AG10803 (cell line): ENCODE measurements at regions not wholly inside any gene's neighbourhood (a gene's known extent, or its start where the extent isn't known, plus 50 kb on each side); places are given as distances from the start of the nearest gene placed in this dataset.
"Not testable (repeated sequence)": the region's sequence is repeated elsewhere in the genome, so short reads cannot be mapped to it uniquely, and the experiment has no call there.

Experiments used
- DNase-seq: peaks from one replicate; pipeline ENCODE4 v3.0.0; 2010; ENCODE audit warnings: low read depth
- H3K4me3 ChIP-seq: 2 replicates; pipeline ENCODE4 v1.5.1; 2011; ENCODE audit warnings: mild to moderate bottlenecking, low read length, control low read depth
- TF ChIP-seq, protein P1 (sequence below): conservative IDR thresholded peaks from 2 replicates; pipeline ENCODE4 v1.5.1; 2011; ENCODE audit warnings: mild to moderate bottlenecking, low read length, control low read depth, inconsistent platforms

DNA sequence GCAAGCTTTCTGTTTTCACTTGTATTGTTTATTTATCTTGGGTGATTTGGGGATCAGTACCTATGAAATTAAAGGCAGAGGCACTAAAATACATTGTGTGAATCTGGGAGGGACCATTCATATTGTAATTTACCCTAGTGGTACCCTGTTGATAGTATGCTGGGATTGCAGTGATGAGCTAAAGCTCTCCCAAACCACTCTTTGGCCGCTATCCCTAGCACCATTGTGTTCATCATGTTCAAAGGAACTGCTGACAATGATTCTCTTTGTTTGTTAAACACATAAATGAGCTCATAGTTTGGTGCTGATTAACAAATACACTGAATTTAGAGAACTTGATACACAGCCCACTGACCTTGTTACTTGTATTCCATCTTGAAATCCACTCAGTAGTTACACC, 1469.8 kb downstream of the CDH11 start:
- TF ChIP-seq, protein P1, sequence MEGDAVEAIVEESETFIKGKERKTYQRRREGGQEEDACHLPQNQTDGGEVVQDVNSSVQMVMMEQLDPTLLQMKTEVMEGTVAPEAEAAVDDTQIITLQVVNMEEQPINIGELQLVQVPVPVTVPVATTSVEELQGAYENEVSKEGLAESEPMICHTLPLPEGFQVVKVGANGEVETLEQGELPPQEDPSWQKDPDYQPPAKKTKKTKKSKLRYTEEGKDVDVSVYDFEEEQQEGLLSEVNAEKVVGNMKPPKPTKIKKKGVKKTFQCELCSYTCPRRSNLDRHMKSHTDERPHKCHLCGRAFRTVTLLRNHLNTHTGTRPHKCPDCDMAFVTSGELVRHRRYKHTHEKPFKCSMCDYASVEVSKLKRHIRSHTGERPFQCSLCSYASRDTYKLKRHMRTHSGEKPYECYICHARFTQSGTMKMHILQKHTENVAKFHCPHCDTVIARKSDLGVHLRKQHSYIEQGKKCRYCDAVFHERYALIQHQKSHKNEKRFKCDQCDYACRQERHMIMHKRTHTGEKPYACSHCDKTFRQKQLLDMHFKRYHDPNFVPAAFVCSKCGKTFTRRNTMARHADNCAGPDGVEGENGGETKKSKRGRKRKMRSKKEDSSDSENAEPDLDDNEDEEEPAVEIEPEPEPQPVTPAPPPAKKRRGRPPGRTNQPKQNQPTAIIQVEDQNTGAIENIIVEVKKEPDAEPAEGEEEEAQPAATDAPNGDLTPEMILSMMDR: no peak
- DNase-seq: no peak
- no peak overlapping the region for H3K4me3 ChIP-seq

DNA sequence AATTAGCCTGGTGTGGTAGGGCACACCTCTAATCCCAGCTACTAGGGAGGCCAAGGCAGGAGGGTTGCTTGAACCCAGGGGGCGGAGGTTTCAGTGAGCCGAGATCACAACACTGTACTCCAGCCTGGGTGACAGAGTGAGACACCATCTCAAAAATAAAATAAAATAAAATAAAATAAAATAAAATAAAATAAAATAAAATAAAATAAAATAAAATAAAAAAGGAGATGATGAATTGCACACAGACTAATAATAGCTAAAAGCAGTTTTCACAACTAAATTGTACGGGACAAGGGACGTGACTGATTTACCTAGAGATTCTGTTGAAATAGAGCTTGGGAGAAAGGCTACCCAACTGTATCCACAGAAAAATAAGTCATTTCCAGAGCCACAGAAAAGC, 1471.3 kb downstream of the CDH11 start:
- no peak for DNase-seq
- TF ChIP-seq, protein P1: no peak
- no peak overlapping the region for H3K4me3 ChIP-seq

DNA sequence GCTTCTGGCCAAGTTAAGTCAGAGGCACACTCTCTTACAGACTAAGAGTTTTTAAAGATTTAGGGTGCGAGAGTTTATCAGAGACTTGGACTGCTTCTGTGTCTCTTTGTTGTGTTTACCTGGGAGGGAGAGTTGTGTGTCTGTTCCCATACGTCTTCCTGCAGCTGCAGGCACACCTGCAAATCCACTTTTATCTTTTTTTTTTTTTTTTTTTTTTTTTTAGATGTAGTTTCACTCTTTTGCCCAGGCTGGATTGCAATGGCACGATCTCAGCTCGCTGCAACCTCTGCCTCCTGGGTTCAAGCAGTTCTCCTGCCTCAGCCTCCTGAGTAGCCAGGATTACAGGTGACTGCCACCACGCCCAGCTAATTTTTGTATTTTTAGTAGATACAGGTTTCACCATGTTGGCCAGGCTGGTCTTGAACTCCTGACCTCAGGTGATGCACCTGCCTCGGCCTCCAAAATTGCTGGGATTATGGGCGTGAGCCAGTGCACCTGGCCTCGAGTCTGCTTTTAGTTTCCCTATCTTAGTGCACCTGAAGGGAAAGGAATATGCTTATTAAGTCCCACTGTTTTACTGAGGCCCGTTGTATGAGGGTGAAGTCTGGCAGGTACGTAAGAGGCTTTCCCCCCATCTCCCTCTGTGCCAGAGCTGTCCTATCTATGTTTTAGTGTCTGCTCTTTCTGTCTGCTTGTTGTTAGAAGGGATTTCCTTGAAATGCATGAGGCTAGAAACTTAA, 1488.0 kb downstream of the CDH11 start:
- DNase-seq, H3K4me3 ChIP-seq: not testable (repeated sequence)

DNA sequence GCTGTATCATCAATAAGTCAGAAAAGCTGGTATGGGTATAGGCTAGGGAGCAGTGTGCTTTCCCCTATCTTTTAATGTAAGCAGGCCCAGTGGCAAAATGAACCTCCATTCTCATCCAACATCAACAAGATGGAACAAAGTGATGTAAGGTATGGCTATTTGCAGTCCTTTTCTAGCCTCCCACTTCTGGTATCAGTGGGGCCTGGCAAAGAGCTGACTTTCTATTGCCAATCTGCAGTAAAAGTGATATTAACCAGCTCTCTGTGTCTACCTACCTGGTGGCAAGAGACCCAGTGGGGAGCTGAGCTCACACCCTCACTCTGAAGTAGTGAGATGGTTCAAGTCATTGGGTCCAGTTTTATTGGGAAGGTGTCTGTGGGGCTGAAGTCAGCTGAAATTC, 1492.6 kb downstream of the CDH11 start:
- TF ChIP-seq, protein P1: no peak
- H3K4me3 ChIP-seq: no peak overlapping the region
- DNase-seq: no peak

DNA sequence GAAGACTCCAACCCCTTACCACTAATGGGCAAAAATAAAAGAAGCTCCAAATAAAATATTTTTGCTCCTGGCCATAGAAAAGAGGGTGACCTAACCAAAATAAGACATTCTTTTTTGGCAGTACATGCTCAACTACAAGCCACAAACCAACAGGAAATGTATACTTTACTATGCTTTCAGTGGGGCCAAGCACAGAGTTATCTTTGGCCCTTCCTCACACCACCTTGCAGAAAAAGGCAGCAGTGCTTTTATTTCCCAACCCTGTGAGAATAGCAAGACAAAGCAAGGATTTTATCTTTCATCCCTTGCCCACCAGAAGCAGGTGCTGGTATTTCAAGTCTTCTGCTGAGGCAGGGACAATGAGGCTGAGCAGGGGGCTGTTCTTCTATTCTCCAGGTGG, 1493.1 kb downstream of the CDH11 start:
- TF ChIP-seq, protein P1: no peak
- no peak overlapping the region for H3K4me3 ChIP-seq
- no peak for DNase-seq

DNA sequence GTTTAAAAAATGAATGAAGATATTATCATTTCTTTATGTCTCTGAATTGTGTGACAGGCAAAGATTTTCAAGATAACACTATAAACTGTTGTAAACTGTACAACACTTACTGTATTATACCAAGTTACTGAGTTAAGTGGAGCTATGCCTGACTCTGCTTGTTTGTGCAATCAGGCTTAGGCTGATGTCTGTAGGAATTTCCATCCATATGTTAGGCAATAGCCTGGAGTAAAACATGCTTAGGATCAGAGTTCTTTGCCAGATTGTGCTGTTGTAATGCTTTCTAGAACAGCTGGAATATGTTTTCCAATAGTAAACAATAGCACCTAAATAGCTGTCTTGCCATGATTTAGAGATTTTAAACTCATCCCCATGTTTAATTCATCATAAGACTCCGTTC, 1496.7 kb downstream of the CDH11 start:
- DNase-seq: no peak
- TF ChIP-seq, protein P1: no peak
- no peak overlapping the region for H3K4me3 ChIP-seq

DNA sequence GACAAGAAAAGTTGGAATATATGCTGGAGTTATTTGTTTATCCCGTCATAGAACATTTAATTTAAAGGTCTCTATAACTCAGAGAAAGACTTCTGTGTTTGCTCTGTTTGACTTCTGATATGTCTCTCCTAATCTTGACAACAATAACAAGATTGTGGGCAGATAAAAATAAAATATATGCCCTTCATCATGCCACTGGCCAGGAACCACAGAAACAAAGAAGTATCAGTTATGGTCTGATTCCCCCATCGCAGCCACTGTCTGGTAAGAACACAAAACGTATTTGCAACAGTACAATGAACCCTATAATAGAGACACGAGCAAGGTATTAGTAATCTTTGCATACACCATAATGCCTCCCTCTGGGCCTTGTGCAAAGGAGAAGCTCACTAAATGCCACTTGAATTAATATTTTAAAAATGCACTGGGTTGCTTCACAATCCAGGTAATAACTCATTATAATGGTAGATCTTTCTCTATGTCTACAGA, 1498.3 kb downstream of the CDH11 start:
- TF ChIP-seq, protein P1: no peak

More for the DNA sequence above, 1498.3 kb downstream of the CDH11 start:
- no peak for DNase-seq
- no peak overlapping the region for H3K4me3 ChIP-seq
